HEK293 (cell line): ENCODE measurements at regions not wholly inside any gene's neighbourhood (a gene's known extent, or its start where the extent isn't known, plus 50 kb on each side); places are given as distances from the start of the nearest gene placed in this dataset.
A peak's percentile ranks its signal among the peaks of the same experiment; 100 is the strongest.

Source experiments
- CTCF ChIA-PET: fragments of 350-600 bp; formaldehyde crosslinking; extraction: SDS; loops from one replicate; lab custom pipeline; 2021; ENCODE audit warnings: antibody characterized with exemption; lab: Yijun Ruan, JAX
- POLR2A ChIA-PET: fragments of 300-600 bp; formaldehyde crosslinking; extraction: SDS; loops from one replicate; lab custom pipeline; 2020; ENCODE audit warnings: antibody characterized with exemption, inconsistent platforms; lab: Yijun Ruan, JAX
- H3K27ac ChIP-seq: fragments of 200-500 bp; sonication (Bioruptor generic); 2 replicates; pipeline ENCODE4 v1.5.1; 2014; ENCODE audit warnings: low read depth, low read length, control low read depth, inconsistent platforms; ENCODE audit errors: extremely low read depth
- H3K36me3 ChIP-seq, 2 experiments: fragments of 200-500 bp in 1 of 2; sonication (Bioruptor generic) in 1 of 2; 1 replicate in 1 of 2; 2 replicates in 1 of 2; pipeline ENCODE4 v1.5.1; 2014 to 2017; ENCODE audit warnings: inconsistent platforms in 2 of 2, low read length in 2 of 2; ENCODE audit not compliant: control insufficient read depth in 2 of 2, insufficient read depth in 1 of 2
- H3K4me1 ChIP-seq: fragments of 200-500 bp; sonication (Bioruptor generic); 2 replicates; pipeline ENCODE4 v1.5.1; 2014; ENCODE audit warnings: mild to moderate bottlenecking, low read length, inconsistent platforms; ENCODE audit not compliant: control insufficient read depth, insufficient read depth
- H3K4me3 ChIP-seq: 2 replicates; pipeline ENCODE4 v1.5.1; 2011; ENCODE audit warnings: low read depth, mild to moderate bottlenecking, control low read depth, low read length, moderate library complexity
- H3K9me3 ChIP-seq: fragments of 200-500 bp; sonication (Bioruptor generic); 2 replicates; pipeline ENCODE4 v1.5.1; 2014; ENCODE audit warnings: low read depth, low read length, inconsistent platforms; ENCODE audit not compliant: control insufficient read depth, insufficient read depth
- KLF9 ChIP-seq: fragments of 450-650 bp; formaldehyde crosslinking; IDR thresholded peaks from 2 replicates; pipeline ENCODE4 v1.5.1; 2016; ENCODE audit warnings: missing biosample characterization, missing genetic modification characterization, low read depth
- SP3 ChIP-seq: fragments of 450-650 bp; formaldehyde crosslinking; IDR thresholded peaks from 2 replicates; pipeline ENCODE4 v1.5.1; 2016; ENCODE audit warnings: missing biosample characterization, missing genetic modification characterization
- ZFHX2 ChIP-seq: fragments of 450-650 bp; formaldehyde crosslinking; conservative IDR thresholded peaks from 2 replicates; pipeline ENCODE4 v1.5.1; 2016; ENCODE audit warnings: missing biosample characterization, missing genetic modification characterization
- ZNF184 ChIP-seq: fragments of 450-650 bp; IDR thresholded peaks from 2 replicates; pipeline ENCODE4 v1.5.1; 2018; ENCODE audit warnings: missing biosample characterization, mild to moderate bottlenecking, missing genetic modification characterization
- ZNF23 ChIP-seq: fragments of 450-650 bp; formaldehyde crosslinking; IDR thresholded peaks from 2 replicates; pipeline ENCODE4 v1.5.1; 2016; ENCODE audit warnings: missing biosample characterization, missing genetic modification characterization, borderline replicate concordance
- ZNF394 ChIP-seq: fragments of 450-650 bp; formaldehyde crosslinking; IDR thresholded peaks from 2 replicates; pipeline ENCODE4 v1.5.1; 2016; ENCODE audit warnings: missing biosample characterization, missing genetic modification characterization, mild to moderate bottlenecking, moderate library complexity, borderline replicate concordance
- ZNF416 ChIP-seq: fragments of 450-650 bp; formaldehyde crosslinking; IDR thresholded peaks from 2 replicates; pipeline ENCODE4 v1.5.1; 2016; ENCODE audit warnings: missing biosample characterization, missing genetic modification characterization
- ZNF501 ChIP-seq: fragments of 450-650 bp; formaldehyde crosslinking; IDR thresholded peaks from 2 replicates; pipeline ENCODE4 v1.5.1; 2016; ENCODE audit warnings: missing biosample characterization, missing genetic modification characterization
- ZNF558 ChIP-seq: fragments of 450-650 bp; formaldehyde crosslinking; IDR thresholded peaks from 2 replicates; pipeline ENCODE4 v1.5.1; 2016; ENCODE audit warnings: missing biosample characterization, missing genetic modification characterization
- ZNF600 ChIP-seq: fragments of 450-650 bp; formaldehyde crosslinking; IDR thresholded peaks from 2 replicates; pipeline ENCODE4 v1.5.1; 2016; ENCODE audit warnings: missing biosample characterization, missing genetic modification characterization
- ZNF654 ChIP-seq: fragments of 450-650 bp; formaldehyde crosslinking; IDR thresholded peaks from 2 replicates; pipeline ENCODE4 v1.5.1; 2016; ENCODE audit warnings: low read depth, missing biosample characterization, missing genetic modification characterization
- ZNF843 ChIP-seq: fragments of 450-650 bp; formaldehyde crosslinking; IDR thresholded peaks from 2 replicates; pipeline ENCODE4 v1.5.1; 2016; ENCODE audit warnings: missing biosample characterization, missing genetic modification characterization
- ZSCAN23 ChIP-seq: fragments of 450-650 bp; formaldehyde crosslinking; IDR thresholded peaks from 2 replicates; pipeline ENCODE4 v1.5.1; 2016; ENCODE audit warnings: missing biosample characterization, missing genetic modification characterization
- TF ChIP-seq, protein P1 (sequence below): fragments of 450-650 bp; formaldehyde crosslinking; IDR thresholded peaks from 2 replicates; pipeline ENCODE4 v1.5.1; 2016; ENCODE audit warnings: missing biosample characterization, missing genetic modification characterization
- TF ChIP-seq, protein P2 (sequence below): fragments of 450-650 bp; formaldehyde crosslinking; IDR thresholded peaks from 2 replicates; pipeline ENCODE4 v1.5.1; 2016; ENCODE audit warnings: missing biosample characterization, missing genetic modification characterization
- TF ChIP-seq, protein P3 (sequence below): fragments of 450-650 bp; formaldehyde crosslinking; IDR thresholded peaks from 2 replicates; pipeline ENCODE4 v1.5.1; 2017; ENCODE audit warnings: missing biosample characterization, missing genetic modification characterization
- TF ChIP-seq, protein P4 (sequence below): fragments of 450-650 bp; formaldehyde crosslinking; IDR thresholded peaks from 2 replicates; pipeline ENCODE4 v1.5.1; 2016; ENCODE audit warnings: missing biosample characterization, missing genetic modification characterization

DNA sequence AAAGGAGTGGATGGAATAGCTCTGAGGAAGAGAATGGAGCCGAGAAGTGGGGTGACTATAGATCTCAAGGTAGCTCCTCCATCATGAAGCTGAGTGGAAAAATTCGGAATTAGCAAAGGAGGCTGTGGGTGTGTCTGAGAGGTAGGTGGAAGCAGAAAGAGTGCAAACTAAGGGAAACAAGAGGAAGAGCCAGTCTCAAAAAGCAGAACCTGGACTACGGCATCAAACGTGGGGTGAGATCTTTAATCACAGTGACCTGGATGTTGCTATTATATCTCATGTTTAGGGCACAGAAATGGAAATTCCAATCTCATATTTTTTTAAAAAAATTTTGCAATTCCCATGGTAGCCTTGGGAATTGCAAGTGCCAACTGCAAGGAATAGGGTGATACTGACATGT is 162.5 kb upstream of the RASGEF1B start:
- H3K27ac ChIP-seq = no peak overlapping the region
- H3K4me3 ChIP-seq = no peak overlapping the region
- no peaks in the 10 kb centered on the region for H3K9me3 ChIP-seq
- ChIA-PET CTCF (no interaction called here), POLR2A (no interaction called here)
- H3K4me1 ChIP-seq = no peaks in the 10 kb centered on the region; the same call in 1 of the 2 replicates
- TF ChIP-seq ZNF654 (tag by site-specific recombination) = no peak
- no peak for TF ChIP-seq ZNF23 (tag by site-specific recombination)
- no peaks in the 10 kb centered on the region for H3K36me3 ChIP-seq

DNA sequence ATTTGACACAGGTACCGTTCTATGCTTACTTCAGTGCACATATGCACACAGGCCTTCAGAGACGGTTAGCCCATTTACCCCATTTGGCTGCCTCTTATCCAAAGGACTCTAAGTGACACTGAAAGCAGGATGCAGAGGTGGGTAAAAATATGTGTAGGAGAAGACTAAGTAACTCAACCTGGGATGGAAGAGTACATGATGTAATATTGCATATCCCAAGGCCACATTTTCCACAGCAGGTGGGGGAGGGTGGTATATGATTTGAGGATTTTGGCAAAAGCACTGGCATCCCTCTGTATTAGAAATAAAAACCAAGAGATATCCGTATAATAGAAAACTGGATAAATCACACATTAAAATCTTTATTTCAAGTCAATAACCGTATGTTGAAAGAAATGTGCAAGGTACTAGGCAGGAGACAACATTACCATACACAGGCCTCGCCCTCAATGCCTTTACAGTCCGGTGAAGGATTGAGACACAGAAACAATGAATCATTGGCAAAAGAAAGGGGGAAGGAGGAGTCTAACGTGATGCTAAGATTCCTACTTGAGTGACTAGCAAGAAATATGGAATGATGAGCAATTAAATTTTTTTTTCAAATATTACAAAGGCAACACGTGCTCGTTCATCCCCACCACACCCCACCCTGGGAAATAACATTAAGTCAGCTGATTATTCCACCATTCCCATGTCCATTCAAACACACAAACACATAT is 161.0 kb upstream of the RASGEF1B start:
- TF ChIP-seq ZFHX2 (tag by site-specific recombination) (peak; percentile 52; the same call in 1 of the 2 replicates), ZNF416 (no peak)
- Histone ChIP-seq H3K9me3 (no peaks in the 10 kb centered on the region), H3K36me3 (no peaks in the 10 kb centered on the region), H3K27ac (no peak overlapping the region), H3K4me3 (no peak overlapping the region), H3K4me1 (no peaks in the 10 kb centered on the region; the same call in 1 of the 2 replicates)
- POLR2A ChIA-PET = interaction anchor here (0.6 to 1.4 kb wide), 2 partner anchors 162 to 744 kb away, joined by 3 to 5 read pairs; no protein-coding TSS in a partner anchor
- CTCF ChIA-PET = no interaction called here

DNA sequence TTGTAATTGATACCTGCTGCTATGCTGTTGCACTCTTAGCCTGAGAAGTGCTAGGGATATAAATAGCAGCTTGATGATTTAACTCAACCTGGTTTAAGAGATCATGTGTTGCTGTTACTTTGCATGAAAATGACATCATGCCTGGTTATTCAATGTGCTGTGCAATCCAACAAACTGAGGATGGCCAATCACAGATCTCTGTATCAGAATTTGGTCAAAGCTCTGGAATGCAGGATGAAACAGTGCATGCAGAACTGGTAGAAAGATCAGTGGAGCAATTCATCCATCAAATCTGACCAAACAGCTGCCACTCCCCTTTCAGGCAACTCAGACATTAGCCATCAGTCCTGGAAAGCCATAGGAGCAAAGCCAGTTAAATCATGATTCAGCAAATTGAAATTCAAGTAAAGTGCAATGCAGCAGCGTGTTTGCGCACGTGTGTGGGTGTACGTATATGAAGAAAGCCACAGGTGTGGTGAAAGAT is 160.3 kb upstream of the RASGEF1B start:
- no peak overlapping the region for H3K4me3 ChIP-seq
- no peaks in the 10 kb centered on the region for H3K9me3 ChIP-seq
- H3K36me3 ChIP-seq = no peaks in the 10 kb centered on the region
- CTCF ChIA-PET = no interaction called here
- H3K27ac ChIP-seq = no peak overlapping the region
- H3K4me1 ChIP-seq = no peaks in the 10 kb centered on the region; the same call in 1 of the 2 replicates
- POLR2A ChIA-PET = interaction anchor here (0.6 to 1.4 kb wide), 3 partner anchors 160 to 745 kb away, joined by 3 to 5 read pairs (median 5); partner anchors contain the start of gene RASGEF1B
- TF ChIP-seq ZNF558 (tag by site-specific recombination) (peak; percentile 67; the same call in 1 of the 2 replicates), SP3 (peak; percentile 38; the same call in 1 of the 2 replicates), ZNF184 (tag by site-specific recombination) (peak; percentile 50; the same call in 1 of the 2 replicates), ZSCAN23 (tag by site-specific recombination) (peak; percentile 71; the same call in 1 of the 2 replicates), KLF9 (peak; percentile 48; the same call in 1 of the 2 replicates), ZNF600 (tag by site-specific recombination) (peak; percentile 60; the same call in 1 of the 2 replicates), ZNF843 (tag by site-specific recombination) (0 out of 2 replicates have a peak, but pooled peaks have one; percentile 17), ZNF394 (peak; percentile 26; the same call in 1 of the 2 replicates), ZNF501 (0 out of 2 replicates have a peak, but pooled peaks have one; percentile 19)
- TF ChIP-seq, protein P1, sequence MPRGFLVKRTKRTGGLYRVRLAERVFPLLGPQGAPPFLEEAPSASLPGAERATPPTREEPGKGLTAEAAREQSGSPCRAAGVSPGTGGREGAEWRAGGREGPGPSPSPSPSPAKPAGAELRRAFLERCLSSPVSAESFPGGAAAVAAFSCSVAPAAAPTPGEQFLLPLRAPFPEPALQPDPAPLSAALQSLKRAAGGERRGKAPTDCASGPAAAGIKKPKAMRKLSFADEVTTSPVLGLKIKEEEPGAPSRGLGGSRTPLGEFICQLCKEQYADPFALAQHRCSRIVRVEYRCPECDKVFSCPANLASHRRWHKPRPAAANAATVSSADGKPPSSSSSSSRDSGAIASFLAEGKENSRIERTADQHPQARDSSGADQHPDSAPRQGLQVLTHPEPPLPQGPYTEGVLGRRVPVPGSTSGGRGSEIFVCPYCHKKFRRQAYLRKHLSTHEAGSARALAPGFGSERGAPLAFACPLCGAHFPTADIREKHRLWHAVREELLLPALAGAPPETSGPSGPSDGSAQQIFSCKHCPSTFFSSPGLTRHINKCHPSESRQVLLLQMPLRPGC (tag by site-specific recombination) = peak; percentile 73
- TF ChIP-seq, protein P2, sequence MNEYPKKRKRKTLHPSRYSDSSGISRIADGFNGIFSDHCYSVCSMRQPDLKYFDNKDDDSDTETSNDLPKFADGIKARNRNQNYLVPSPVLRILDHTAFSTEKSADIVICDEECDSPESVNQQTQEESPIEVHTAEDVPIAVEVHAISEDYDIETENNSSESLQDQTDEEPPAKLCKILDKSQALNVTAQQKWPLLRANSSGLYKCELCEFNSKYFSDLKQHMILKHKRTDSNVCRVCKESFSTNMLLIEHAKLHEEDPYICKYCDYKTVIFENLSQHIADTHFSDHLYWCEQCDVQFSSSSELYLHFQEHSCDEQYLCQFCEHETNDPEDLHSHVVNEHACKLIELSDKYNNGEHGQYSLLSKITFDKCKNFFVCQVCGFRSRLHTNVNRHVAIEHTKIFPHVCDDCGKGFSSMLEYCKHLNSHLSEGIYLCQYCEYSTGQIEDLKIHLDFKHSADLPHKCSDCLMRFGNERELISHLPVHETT (tag by site-specific recombination) = 0 out of 2 replicates have a peak, but pooled peaks have one; percentile 35
- TF ChIP-seq, protein P3, sequence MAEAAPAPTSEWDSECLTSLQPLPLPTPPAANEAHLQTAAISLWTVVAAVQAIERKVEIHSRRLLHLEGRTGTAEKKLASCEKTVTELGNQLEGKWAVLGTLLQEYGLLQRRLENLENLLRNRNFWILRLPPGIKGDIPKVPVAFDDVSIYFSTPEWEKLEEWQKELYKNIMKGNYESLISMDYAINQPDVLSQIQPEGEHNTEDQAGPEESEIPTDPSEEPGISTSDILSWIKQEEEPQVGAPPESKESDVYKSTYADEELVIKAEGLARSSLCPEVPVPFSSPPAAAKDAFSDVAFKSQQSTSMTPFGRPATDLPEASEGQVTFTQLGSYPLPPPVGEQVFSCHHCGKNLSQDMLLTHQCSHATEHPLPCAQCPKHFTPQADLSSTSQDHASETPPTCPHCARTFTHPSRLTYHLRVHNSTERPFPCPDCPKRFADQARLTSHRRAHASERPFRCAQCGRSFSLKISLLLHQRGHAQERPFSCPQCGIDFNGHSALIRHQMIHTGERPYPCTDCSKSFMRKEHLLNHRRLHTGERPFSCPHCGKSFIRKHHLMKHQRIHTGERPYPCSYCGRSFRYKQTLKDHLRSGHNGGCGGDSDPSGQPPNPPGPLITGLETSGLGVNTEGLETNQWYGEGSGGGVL (tag by site-specific recombination) = no peak
- TF ChIP-seq, protein P4, sequence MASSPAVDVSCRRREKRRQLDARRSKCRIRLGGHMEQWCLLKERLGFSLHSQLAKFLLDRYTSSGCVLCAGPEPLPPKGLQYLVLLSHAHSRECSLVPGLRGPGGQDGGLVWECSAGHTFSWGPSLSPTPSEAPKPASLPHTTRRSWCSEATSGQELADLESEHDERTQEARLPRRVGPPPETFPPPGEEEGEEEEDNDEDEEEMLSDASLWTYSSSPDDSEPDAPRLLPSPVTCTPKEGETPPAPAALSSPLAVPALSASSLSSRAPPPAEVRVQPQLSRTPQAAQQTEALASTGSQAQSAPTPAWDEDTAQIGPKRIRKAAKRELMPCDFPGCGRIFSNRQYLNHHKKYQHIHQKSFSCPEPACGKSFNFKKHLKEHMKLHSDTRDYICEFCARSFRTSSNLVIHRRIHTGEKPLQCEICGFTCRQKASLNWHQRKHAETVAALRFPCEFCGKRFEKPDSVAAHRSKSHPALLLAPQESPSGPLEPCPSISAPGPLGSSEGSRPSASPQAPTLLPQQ (tag by site-specific recombination) = peak; percentile 62; the same call in 1 of the 2 replicates
